IMR-90 (cell line): ENCODE measurements at regions not wholly inside any gene's neighbourhood (a gene's known extent, or its start where the extent isn't known, plus 50 kb on each side); places are given as distances from the start of the nearest gene placed in this dataset.

Source experiments
- ATAC-seq: fragments of 200-7000 bp; cut with Tn5 transposase; 2 replicates; pipeline ENCODE4 v1.9.1; 2020; ENCODE audit warnings: low read depth, mild to moderate bottlenecking, moderate library complexity
- BruUV-seq: library from RNA; stranded (reverse); fragments of 400-500 nt; replicated peaks from 2 replicates; lab custom pipeline; 2021; lab: Mats Ljungman, UMichigan
- CTCF ChIA-PET: fragments of 300-600 bp; formaldehyde crosslinking; extraction: SDS; loops from one replicate; lab custom pipeline; 2021; ENCODE audit warnings: antibody characterized with exemption; lab: Yijun Ruan, JAX
- POLR2A ChIA-PET: fragments of 300-600 bp; sonication (Branson Sonifier 250); formaldehyde crosslinking; loops from one replicate; lab custom pipeline; 2022; ENCODE audit warnings: antibody characterized with exemption; ENCODE audit not compliant: unreplicated experiment; lab: Charles Lee
- DNase-seq: peaks from one replicate; pipeline ENCODE4 v3.0.0; 2013
- H2AFZ ChIP-seq: replicated peaks from 2 replicates; pipeline ENCODE3; 2013; ENCODE audit warnings: low read length, mild to moderate bottlenecking; ENCODE audit not compliant: poor library complexity
- H2AK5ac ChIP-seq: 2 replicates; pipeline ENCODE4 v1.6.1; 2013; ENCODE audit warnings: low read depth, low read length, inconsistent platforms
- H2AK9ac ChIP-seq: replicated peaks from 2 replicates; pipeline ENCODE3; 2013; ENCODE audit warnings: mild to moderate bottlenecking, low read depth, low read length, moderate library complexity; ENCODE audit not compliant: poor library complexity
- H2BK120ac ChIP-seq: 2 replicates; pipeline ENCODE4 v1.6.1; 2013; ENCODE audit warnings: low read depth, low read length, inconsistent platforms
- H2BK15ac ChIP-seq: 3 replicates; pipeline ENCODE4 v1.6.1; 2013; ENCODE audit warnings: low read depth, low read length, inconsistent platforms
- H2BK20ac ChIP-seq: 2 replicates; pipeline ENCODE4 v1.6.1; 2013; ENCODE audit warnings: low read depth, mild to moderate bottlenecking, inconsistent platforms, low read length, moderate library complexity
- H2BK5ac ChIP-seq: 2 replicates; pipeline ENCODE4 v1.6.1; 2013; ENCODE audit warnings: mild to moderate bottlenecking, low read depth, low read length, inconsistent platforms; ENCODE audit not compliant: poor library complexity, severe bottlenecking
- H3K14ac ChIP-seq: replicated peaks from 2 replicates; pipeline ENCODE4 v1.6.1; 2013; ENCODE audit warnings: low read depth, low read length, inconsistent platforms
- H3K18ac ChIP-seq: 2 replicates; pipeline ENCODE4 v1.6.1; 2013; ENCODE audit warnings: low read depth, low read length, control low read depth
- H3K23ac ChIP-seq: 2 replicates; pipeline ENCODE4 v1.6.1; 2013; ENCODE audit warnings: low read depth, low read length, inconsistent platforms
- H3K27ac ChIP-seq: 2 replicates; pipeline ENCODE4 v1.5.1; 2013; ENCODE audit warnings: mild to moderate bottlenecking, control low read depth, low read length; ENCODE audit not compliant: insufficient read depth
- H3K27me3 ChIP-seq: 2 replicates; pipeline ENCODE4 v1.6.1; 2013; ENCODE audit warnings: low read length; ENCODE audit not compliant: control insufficient read depth, insufficient read depth
- H3K36me3 ChIP-seq: 2 replicates; pipeline ENCODE4 v1.6.1; 2013; ENCODE audit warnings: low read length, mixed read lengths; ENCODE audit not compliant: control insufficient read depth, insufficient read depth
- H3K4ac ChIP-seq: 2 replicates; pipeline ENCODE4 v1.6.1; 2013; ENCODE audit warnings: low read depth, low read length, inconsistent platforms
- H3K4me1 ChIP-seq: 2 replicates; pipeline ENCODE4 v1.6.1; 2013; ENCODE audit warnings: low read length, mixed read lengths; ENCODE audit not compliant: control insufficient read depth, insufficient read depth
- H3K4me2 ChIP-seq: 2 replicates; pipeline ENCODE4 v1.6.1; 2013; ENCODE audit warnings: low read depth, mild to moderate bottlenecking, control low read depth, low read length, moderate library complexity
- H3K4me3 ChIP-seq: 2 replicates; pipeline ENCODE4 v1.5.1; 2013; ENCODE audit warnings: low read depth, mild to moderate bottlenecking, control low read depth, low read length, moderate library complexity; ENCODE audit not compliant: insufficient read depth
- H3K56ac ChIP-seq: 2 replicates; pipeline ENCODE4 v1.6.1; 2013; ENCODE audit warnings: low read length, inconsistent platforms; ENCODE audit not compliant: insufficient read depth; ENCODE audit errors: extremely low read depth
- H3K79me1 ChIP-seq, 2 experiments: 2 replicates each; pipeline ENCODE4 v1.6.1; 2013; ENCODE audit warnings: low read length in 2 of 2, inconsistent platforms in 1 of 2, low read depth in 1 of 2
- H3K9ac ChIP-seq: 2 replicates; pipeline ENCODE4 v1.6.1; 2013; ENCODE audit warnings: low read depth, low read length, control low read depth
- H3K9me1 ChIP-seq: 2 replicates; pipeline ENCODE4 v1.6.1; 2013; ENCODE audit warnings: low read length, inconsistent platforms; ENCODE audit not compliant: insufficient read depth
- H3K9me3 ChIP-seq: 2 replicates; pipeline ENCODE4 v1.6.1; 2013; ENCODE audit warnings: low read length; ENCODE audit not compliant: control insufficient read depth, insufficient read depth
- H4K20me1 ChIP-seq: 2 replicates; pipeline ENCODE4 v1.6.1; 2013; ENCODE audit warnings: low read length, inconsistent platforms; ENCODE audit not compliant: insufficient read depth
- H4K5ac ChIP-seq: 2 replicates; pipeline ENCODE4 v1.6.1; 2013; ENCODE audit warnings: mild to moderate bottlenecking, low read depth, low read length, control low read depth
- H4K8ac ChIP-seq, 2 experiments: 2 replicates each; pipeline ENCODE4 v1.6.1; 2013; ENCODE audit warnings: low read depth in 2 of 2, low read length in 2 of 2, control low read depth in 1 of 2, inconsistent platforms in 1 of 2
- H4K91ac ChIP-seq: 2 replicates; pipeline ENCODE4 v1.6.1; 2013; ENCODE audit warnings: low read depth, low read length, inconsistent platforms; ENCODE audit not compliant: insufficient read depth
- BHLHE40 ChIP-seq: fragments of 150-350 bp; IDR thresholded peaks from 2 replicates; pipeline ENCODE4 v1.6.1; 2016; ENCODE audit warnings: mild to moderate bottlenecking, low read depth, low read length
- CEBPB ChIP-seq: IDR thresholded peaks from 2 replicates; pipeline ENCODE4 v1.6.1; 2012; ENCODE audit warnings: low read depth, low read length, improper control_type of control experiment
- MAZ ChIP-seq: IDR thresholded peaks from 2 replicates; pipeline ENCODE4 v1.6.1; 2012; ENCODE audit warnings: low read depth, mild to moderate bottlenecking, low read length, improper control_type of control experiment, moderate library complexity, borderline replicate concordance
- NFE2L2 ChIP-seq: fragments of 150-350 bp; IDR thresholded peaks from 2 replicates; pipeline ENCODE4 v1.6.1; 2016; ENCODE audit warnings: low read depth, mild to moderate bottlenecking, low read length
- RFX5 ChIP-seq: IDR thresholded peaks from 2 replicates; pipeline ENCODE4 v1.8.0; 2012; ENCODE audit warnings: low read depth, mild to moderate bottlenecking, low read length, moderate library complexity
- WGBS, 2 experiments: methylation state at CpG; one replicate each; pipeline versions ENCODE4 v1.1.5 to v1.1.7; 2013; ENCODE audit warnings: missing lambda C conversion rate in 2 of 2; ENCODE audit not compliant: insufficient read length in 1 of 2; ENCODE audit errors: extremely low coverage in 2 of 2; 5-methylcytosine and 5-hydroxymethylcytosine counted together
- dilution Hi-C: fragments of 300-500 bp; cut with HindIII; formaldehyde crosslinking; loops from one replicate; pipeline ENCODE4 v1.14.3; 2018; ENCODE audit warnings: low sequenced_read_pairs; ENCODE audit not compliant: unreplicated experiment
- in situ Hi-C: fragments of 300-500 bp; cut with MboI; formaldehyde crosslinking; loops from 3 replicates; pipeline ENCODE4 v1.14.3; 2019; ENCODE audit warnings: low sequenced_read_pairs, inconsistent platforms, mixed read lengths
- intact Hi-C: fragments of 100-400 bp; cut with micrococcal nuclease; formaldehyde crosslinking; loops from 2 replicates; pipeline ENCODE4 v1.10.0; 2022

DNA sequence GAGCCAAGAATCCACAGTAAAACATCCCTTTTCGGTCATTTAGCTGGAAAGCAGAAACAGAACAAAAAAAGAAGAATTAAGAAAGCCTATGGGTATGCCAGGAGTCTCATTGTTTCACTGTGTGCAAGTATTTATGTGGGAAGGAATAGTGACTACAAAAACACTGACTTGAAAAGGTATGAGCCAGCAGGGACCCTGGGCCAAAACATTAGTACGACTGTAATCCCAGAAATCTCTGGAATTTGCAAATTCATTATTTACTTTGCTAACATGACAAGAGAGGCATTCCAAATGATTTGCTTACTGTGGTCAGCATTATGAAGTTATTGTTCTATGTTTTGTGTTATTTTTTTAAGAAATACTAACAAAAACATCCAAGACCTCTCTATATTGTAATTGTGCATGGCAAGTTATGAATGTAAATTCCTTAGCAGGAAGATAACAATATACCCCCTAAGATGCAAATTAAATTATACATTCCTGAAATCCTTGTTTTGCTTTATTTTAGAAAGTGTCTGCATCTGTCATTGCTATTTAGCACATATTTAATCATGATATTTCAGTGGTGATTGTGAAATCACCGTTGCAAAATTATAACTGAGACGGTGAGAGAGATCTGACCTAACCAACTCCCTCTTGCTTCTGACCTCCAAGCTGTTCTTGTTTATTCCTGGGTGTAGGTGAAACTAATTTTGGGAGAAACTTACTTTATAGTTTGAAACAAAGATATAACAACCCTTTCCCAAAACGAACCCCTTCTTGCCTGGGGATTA lies 299.2 kb downstream of the ZPLD1 start:
- no peaks in the 10 kb centered on the region for H3K36me3 ChIP-seq
- no peak overlapping the region for H2BK5ac ChIP-seq
- no peak overlapping the region for H3K4me3 ChIP-seq
- no peak overlapping the region for H2BK15ac ChIP-seq
- H3K56ac ChIP-seq = no peak overlapping the region
- no peak overlapping the region for H2AK5ac ChIP-seq
- no peak overlapping the region for H2AFZ ChIP-seq
- dilution Hi-C loops (no loop called here), intact Hi-C loops (no loop called here), in situ Hi-C loops (no loop called here)
- H4K20me1 ChIP-seq = no peaks in the 10 kb centered on the region
- no peak overlapping the region for H3K23ac ChIP-seq
- H2BK20ac ChIP-seq = no peak overlapping the region
- no peaks in the 10 kb centered on the region for H3K9me1 ChIP-seq
- no peaks in the 10 kb centered on the region for H3K4me1 ChIP-seq
- H3K9ac ChIP-seq = no peak overlapping the region
- no peak overlapping the region for H3K18ac ChIP-seq
- H3K9me3 ChIP-seq = no peaks in the 10 kb centered on the region
- H4K8ac ChIP-seq = no peak overlapping the region
- BruUV-seq = no TSS peak
- H3K27ac ChIP-seq = no peak overlapping the region
- H2AK9ac ChIP-seq = no peak overlapping the region
- H3K79me1 ChIP-seq = no peaks in the 10 kb centered on the region
- H3K4me2 ChIP-seq = no peak overlapping the region
- H4K91ac ChIP-seq = no peak overlapping the region
- ATAC-seq (no peak), DNase-seq (no peak)
- H2BK120ac ChIP-seq = no peak overlapping the region
- POLR2A ChIA-PET = no interaction called here
- H3K27me3 ChIP-seq = no peaks in the 10 kb centered on the region
- H3K4ac ChIP-seq = no peak overlapping the region
- CTCF ChIA-PET = no interaction called here
- H3K14ac ChIP-seq = no peak overlapping the region
- WGBS, 2 experiments = no CpG with 5 or more reads among the region's 5 CpGs
- TF ChIP-seq NFE2L2 (no peak), CEBPB (peak; percentile 56), RFX5 (no peak), MAZ (no peak), BHLHE40 (no peak)
- no peak overlapping the region for H4K5ac ChIP-seq
